Stimulated activated CD4-positive, alpha-beta T cell treated with anti-CD3 and anti-CD28 coated beads, Interleukin-12 subunit alpha, Interleukin-12 subunit beta, amount 100 ng/mL, for 48 hours (primary cell): ENCODE measurements at regions not wholly inside any gene's neighbourhood (a gene's known extent, or its start where the extent isn't known, plus 50 kb on each side); places are given as distances from the start of the nearest gene placed in this dataset.
"Not testable (repeated sequence)": the region's sequence is repeated elsewhere in the genome, so short reads cannot be mapped to it uniquely, and the experiment has no call there.

ENCODE experiments used
- DNase-seq, 3 donors: peaks; one replicate each; pipeline ENCODE4 v3.0.0-alpha.2; 2020; ENCODE audit warnings: low read depth in 2 of 3, low spot score in 1 of 3

DNA sequence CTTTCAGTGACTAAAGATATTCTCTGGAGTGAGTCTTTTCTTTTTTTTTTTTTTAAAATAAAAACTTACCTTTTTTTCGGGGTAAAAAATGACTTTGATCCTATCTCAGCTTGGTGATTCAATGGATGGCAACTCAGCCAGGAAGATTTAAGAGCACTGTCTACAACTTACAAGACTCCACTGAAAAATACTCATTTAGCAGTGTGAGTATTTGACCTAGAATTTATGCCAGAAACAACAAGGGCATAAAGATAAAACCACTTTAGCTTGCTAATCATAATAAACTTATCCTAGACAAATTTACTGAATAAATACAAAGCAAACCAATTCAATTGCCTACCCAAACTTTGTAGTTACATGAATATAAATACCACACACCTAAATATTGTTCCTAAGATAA, 446.6 kb downstream of the RPS29 start:
- no peak for DNase-seq

- DNase-seq: no peak
These were observed 451.2 kb downstream of the RPS29 start for GRCh38 chr14:49134940-49135339.

DNA sequence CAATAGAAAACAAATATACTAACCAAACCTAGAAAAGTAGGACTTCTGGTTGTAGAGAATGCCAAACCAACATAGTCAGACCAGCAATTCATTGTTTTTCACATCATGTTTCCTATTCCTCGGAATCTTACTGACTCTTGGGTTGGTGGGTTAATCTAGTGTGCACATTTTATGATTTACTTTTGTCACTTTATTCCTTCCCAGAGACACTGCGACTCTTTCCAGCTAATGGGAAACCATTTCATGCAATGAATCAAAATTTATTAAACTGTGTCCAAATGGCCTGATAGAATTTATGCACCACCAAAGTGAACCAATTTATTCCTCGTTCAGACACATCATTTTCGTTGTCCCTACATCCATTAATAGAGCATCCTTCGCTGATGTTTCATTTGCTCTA, 464.9 kb downstream of the RPS29 start:
- no peak for DNase-seq

DNA sequence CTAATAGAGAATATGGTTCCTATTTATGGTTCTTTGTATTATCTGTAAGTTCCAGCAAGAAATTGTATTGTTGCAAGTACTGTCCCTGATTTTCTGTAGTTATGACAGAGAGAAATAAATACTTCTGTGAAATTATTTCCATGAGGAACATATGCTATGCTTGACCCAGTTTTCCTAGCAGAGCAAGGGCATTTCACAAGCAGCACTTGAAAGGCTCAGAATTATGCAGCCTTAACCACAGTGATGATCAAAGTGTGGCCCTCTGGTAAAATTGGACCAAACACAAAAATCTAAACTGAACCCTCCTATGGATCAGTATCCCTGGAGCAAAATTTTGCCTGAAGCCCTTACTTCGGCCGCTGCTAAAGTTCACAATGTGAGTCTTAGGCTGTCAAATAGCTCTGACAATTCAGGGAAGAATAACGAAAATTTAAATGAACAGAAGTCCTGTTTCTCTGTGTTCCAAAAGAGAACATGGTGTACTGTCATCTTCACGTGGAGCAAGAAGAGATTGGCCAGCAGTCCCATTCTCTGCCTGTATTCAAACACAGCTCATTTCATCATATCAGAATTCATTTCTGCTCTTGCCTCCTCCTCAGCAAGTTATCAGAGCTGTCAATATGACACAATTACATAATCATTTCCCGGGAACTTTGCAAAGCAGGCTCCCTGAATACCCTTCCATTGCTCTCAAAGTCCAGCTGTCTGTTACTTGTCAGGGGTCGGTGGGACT, 471.9 kb downstream of the RPS29 start:
- DNase-seq: no peak

DNA sequence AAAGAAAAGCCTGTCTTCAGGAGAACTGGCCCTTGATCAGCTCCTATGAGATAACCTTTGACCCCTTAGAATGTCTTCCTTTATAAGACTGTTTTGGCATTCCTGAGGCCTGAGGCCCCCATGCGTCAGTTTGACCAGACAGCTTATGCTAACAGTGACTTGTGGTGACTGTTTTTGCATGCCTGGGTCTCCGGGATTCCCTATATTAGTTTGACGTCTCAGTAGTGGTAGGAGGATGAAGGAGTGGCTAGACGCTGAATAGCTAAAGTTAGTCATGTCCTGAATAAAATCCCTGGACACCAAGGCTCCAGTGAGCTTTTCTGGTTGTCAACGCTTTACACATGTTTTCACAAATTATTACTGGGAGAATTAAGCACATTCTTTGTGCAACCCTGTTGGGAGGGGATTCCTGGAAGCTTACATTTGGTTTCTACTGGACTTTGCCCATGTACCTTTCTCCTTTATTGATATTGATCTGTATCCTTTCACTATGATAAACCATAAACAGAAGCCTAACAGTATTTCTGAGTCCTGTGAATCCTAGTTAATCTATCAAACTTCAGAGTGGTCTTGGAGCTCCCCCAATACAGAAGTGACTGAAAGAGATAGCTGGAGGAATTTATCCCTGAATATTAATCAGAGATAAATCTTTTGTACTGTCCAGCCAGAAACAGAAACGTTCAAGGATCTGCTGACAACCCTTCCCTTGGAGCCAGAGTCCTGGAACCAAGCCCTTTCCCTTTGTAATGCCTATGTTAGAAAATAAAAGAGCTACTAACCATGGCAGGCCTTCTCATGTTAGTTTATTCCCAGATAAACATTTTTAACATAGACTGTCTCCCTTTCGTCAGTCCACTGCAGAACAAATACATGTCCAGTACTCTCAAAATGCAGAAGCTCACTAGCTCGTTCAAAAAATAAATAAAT, 479.2 kb downstream of the RPS29 start:
- no peak for DNase-seq

DNA sequence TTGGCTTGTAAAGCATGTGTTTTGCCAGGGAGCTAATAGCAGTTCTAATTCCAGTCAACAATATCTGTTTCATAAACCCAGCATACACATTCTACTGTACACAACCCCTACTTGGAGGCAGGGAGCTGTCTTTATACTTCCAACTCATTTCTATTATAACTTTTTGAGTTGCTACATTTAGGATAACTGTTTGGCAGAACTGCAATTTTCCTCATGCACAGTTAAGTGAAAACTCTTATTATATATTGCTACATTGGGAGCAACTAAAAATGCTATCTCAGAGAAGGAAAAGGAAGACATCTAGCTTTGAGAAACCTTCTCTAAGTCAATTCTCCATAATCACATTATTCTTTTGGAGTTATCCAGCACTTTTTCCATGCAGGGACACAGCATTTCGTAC, 480.2 kb downstream of the RPS29 start:
- DNase-seq: no peak

- no peak for DNase-seq
These were observed 480.7 kb downstream of the RPS29 start for GRCh38 chr14:49105512-49105911.

- no peak for DNase-seq
These were observed 493.8 kb downstream of the RPS29 start for GRCh38 chr14:49092345-49092744.

- DNase-seq: no peak
These were observed 497.1 kb downstream of the RPS29 start for GRCh38 chr14:49089107-49089506.

DNA sequence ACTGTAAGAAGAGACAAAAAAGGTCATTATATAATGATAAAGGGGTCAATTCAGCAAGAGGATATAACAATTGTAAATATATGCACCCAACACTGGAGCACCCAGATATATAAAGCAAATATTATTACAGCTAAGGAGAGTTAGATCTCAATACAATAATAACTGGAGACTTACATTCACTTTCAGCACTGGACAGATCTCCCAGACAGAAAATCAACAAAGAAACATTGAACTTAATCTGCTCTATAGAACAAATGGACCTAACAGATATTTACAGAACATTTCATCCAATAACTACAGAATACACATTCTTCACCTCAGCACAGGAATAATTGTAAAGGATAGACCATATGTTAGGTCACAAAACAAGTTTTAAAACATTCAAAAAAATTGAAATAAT, 512.9 kb downstream of the RPS29 start:
- DNase-seq: not testable (repeated sequence)

- DNase-seq: no peak
These were observed 527.7 kb downstream of the RPS29 start for GRCh38 chr14:49058511-49058910.

DNA sequence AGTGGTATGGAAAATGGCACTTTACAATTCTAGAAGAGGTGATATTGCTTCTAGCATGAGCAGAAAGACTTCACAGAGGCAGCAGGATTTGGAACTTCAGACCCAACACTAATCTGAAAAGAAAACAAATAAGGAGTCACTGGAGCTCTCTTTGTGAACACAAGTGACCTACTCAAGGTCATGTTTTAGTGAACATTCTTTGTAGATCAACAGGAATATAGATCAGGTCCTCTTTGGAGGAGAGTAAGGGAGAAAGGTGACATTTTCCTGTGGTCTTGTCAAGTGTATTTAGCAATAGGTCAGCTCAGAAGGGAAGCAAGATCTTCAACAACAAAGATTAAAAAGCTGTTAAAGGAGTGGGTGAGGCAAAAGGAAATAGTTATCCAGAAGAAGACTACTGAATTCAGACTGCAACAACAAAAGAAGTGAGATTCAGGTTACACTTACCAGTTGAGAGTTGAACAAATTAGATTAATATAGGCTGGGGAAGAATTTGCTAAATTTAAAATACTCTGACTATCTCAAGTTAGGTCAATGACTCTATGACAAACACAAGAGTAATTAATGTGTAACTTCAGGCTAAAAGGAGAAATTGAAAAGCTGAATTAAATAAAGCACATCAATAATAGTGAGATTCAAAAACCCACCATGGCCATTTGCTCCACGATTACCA, 528.2 kb downstream of the RPS29 start:
- DNase-seq: no peak

- DNase-seq: no peak
These were observed 530.2 kb downstream of the RPS29 start for GRCh38 chr14:49056021-49056420.

GRCh38 chr14:49052521-49052920, 533.7 kb downstream of the RPS29 start:
- no peak for DNase-seq

DNA sequence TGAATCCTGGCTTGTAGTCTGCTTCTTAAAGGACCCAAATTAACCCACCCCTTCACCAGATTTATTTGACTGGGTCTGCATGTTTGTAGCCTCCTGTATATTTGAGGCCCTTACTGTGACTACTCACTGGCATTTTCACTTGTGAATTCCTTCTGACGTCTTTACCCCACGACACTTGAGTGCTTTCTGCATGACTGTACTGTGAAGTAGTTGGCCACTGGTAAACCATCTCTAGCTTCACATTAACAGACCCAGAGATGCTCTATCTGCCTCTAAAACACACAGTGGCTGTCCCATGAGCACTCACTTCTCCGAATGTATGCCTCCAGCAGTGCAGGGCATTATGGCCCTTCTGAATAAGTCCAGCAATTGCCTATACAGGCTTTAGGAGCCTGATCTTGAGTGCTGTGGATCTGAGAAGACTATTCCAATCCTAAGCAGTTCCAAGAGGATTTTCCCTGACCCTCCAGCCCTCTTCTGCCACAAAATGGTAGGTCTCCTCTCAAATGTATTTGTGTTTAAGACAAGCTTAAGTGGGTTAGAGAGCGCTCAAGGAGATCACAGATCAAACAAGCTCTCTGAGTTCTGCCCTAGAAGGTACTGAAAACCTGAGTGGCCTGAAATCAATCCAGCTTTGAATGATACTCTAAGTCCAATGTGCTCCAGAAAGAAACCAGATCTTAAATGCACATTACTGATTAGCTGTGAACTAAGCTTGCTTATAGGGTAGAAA, 534.7 kb downstream of the RPS29 start:
- DNase-seq: no peak

DNA sequence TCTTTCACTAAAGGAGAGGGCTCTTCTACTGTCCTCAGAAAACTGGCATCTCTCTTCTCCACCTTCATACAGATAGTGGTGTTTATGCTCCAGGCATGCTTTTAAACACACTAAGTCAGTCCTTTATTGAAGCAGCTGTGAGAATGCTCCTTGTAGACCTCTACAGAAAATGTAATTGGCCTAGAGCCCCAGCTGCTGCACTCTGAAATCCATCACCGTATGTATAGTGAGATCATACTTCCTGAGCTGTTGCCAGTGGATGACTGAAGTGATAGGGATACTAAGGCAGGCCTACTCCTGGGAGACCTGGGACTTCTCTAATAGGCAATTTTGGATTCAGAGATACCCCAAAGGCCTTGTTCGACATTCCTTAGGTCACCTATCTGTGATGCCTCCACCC, 535.4 kb downstream of the RPS29 start:
- DNase-seq: no peak

GRCh38 chr14:49049711-49050110, 536.5 kb downstream of the RPS29 start:
- no peak for DNase-seq

- no peak for DNase-seq
These were observed 541.2 kb downstream of the RPS29 start for GRCh38 chr14:49044981-49045380.

- DNase-seq: no peak
These were observed 549.1 kb downstream of the RPS29 start for GRCh38 chr14:49036984-49037516.

DNA sequence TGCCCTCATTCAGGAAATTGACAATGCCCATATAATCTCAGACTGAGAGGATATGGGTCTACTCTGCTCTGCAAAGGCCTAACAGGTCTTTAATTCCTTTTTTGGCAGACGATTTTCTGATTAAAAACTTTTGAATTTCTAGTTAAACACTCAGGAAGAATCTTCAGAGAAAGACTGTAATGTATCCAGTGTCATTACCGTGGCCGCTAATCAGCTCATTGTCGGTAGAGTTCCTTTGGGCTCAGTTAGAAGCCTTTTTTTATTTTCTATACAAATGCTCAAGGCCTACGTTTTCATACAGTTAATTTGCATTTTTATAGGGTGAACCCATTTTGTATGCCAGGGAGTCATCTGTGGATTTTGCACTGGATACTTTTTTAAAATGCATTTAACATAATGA, 549.9 kb downstream of the RPS29 start:
- DNase-seq: no peak

GRCh38 chr14:49033131-49033530, 553.0 kb downstream of the RPS29 start:
- DNase-seq: no peak
